K562 (cell line): ENCODE measurements at regions not wholly inside any gene's neighbourhood (a gene's known extent, or its start where the extent isn't known, plus 50 kb on each side); places are given as distances from the start of the nearest gene placed in this dataset.

Experiments used
- ATAC-seq: fragments of 200-7000 bp; cut with Tn5 transposase; 3 replicates; pipeline ENCODE4 v1.9.1; 2020; ENCODE audit warnings: moderate library complexity
- BruUV-seq: library from RNA; stranded (reverse); fragments of 400-500 nt; replicated peaks from 2 replicates; lab custom pipeline; 2021; lab: Mats Ljungman, UMichigan
- CTCF ChIA-PET: fragments of 300-600 bp; formaldehyde crosslinking; extraction: SDS; loops from one replicate; lab custom pipeline; 2021; ENCODE audit warnings: low intra/inter-chr PET ratio; lab: Yijun Ruan, JAX
- POLR2A ChIA-PET: fragments of 300-600, 350-650 bp; sonication (Branson Sonifier 250); formaldehyde crosslinking; extraction: SDS; loops from one replicate; lab custom pipeline; 2021; ENCODE audit warnings: antibody characterized with exemption, inconsistent platforms; lab: Yijun Ruan, JAX
- DNase-seq, 4 experiments: peaks; one replicate each; pipeline versions ENCODE4 v3.0.0 to v3.0.0-alpha.2; 2011 to 2018; ENCODE audit warnings: low spot score in 3 of 4, mixed read lengths in 3 of 4; ENCODE audit errors: extremely low read depth in 1 of 4
- FAIRE-seq: peaks from 2 replicates; lab custom pipeline; 2011; peaks lifted over from hg19 to GRCh38; lab: Jason Lieb, UNC
- H2AFZ ChIP-seq: 2 replicates; pipeline ENCODE4 v1.6.0; 2011; ENCODE audit warnings: low read depth, low read length, control low read depth, inconsistent platforms
- H3K27ac ChIP-seq: fragments of 200-600 bp; 3 replicates; pipeline ENCODE4 v1.8.0; 2011; ENCODE audit warnings: low read depth, mild to moderate bottlenecking, control low read depth, inconsistent platforms, low read length, moderate library complexity, mixed read lengths; ENCODE audit errors: extremely low read depth
- H3K27me3 ChIP-seq, 2 experiments: fragments of 300-600 bp in 1 of 2; 2 replicates in 1 of 2; 3 replicates in 1 of 2; pipeline versions ENCODE4 v1.6.0 to v1.8.0; 2011; ENCODE audit warnings: inconsistent platforms in 2 of 2, low read length in 2 of 2, mild to moderate bottlenecking in 1 of 2, mixed read lengths in 1 of 2, moderate library complexity in 1 of 2; ENCODE audit not compliant: control insufficient read depth in 2 of 2, insufficient read depth in 2 of 2
- H3K36me3 ChIP-seq: fragments of 300-600 bp; 3 replicates; pipeline ENCODE4 v1.8.0; 2011; ENCODE audit warnings: mild to moderate bottlenecking, low read length, inconsistent platforms; ENCODE audit not compliant: control insufficient read depth, insufficient read depth
- H3K4me1 ChIP-seq, 2 experiments: fragments of 200-600 bp in 1 of 2; replicated peaks in 1 of 2; 2 replicates in 1 of 2; 3 replicates in 1 of 2; pipeline versions ENCODE4 v1.5.1 to v1.8.0; 2011; ENCODE audit warnings: inconsistent platforms in 2 of 2, low read length in 2 of 2, mild to moderate bottlenecking in 1 of 2, mixed read lengths in 1 of 2, moderate library complexity in 1 of 2; ENCODE audit not compliant: control insufficient read depth in 2 of 2, insufficient read depth in 2 of 2
- H3K4me2 ChIP-seq: 2 replicates; pipeline ENCODE4 v1.6.1; 2011; ENCODE audit warnings: low read length, control low read depth, inconsistent platforms, mixed read lengths; ENCODE audit not compliant: insufficient read depth
- H3K4me3 ChIP-seq: fragments of 200-600 bp; sonication (generic), shearing (Covaris generic); 2 replicates; pipeline ENCODE4 v1.5.1; 2016; ENCODE audit warnings: control low read depth, inconsistent platforms
- H3K79me2 ChIP-seq: fragments of 200-600 bp; 3 replicates; pipeline ENCODE4 v1.8.0; 2011; ENCODE audit warnings: low read length, inconsistent platforms; ENCODE audit not compliant: control insufficient read depth, insufficient read depth
- H3K9ac ChIP-seq, 2 experiments: 2 replicates each; pipeline versions ENCODE4 v1.6.0 to v1.6.1; 2011; ENCODE audit warnings: low read depth in 2 of 2, low read length in 2 of 2, control low read depth in 1 of 2, inconsistent platforms in 1 of 2, mild to moderate bottlenecking in 1 of 2, mixed read lengths in 1 of 2; ENCODE audit not compliant: insufficient read depth in 1 of 2
- H3K9me1 ChIP-seq: one replicate; pipeline ENCODE4 v1.6.0; 2011; ENCODE audit warnings: inconsistent platforms, mild to moderate bottlenecking, low read length, moderate library complexity; ENCODE audit not compliant: control insufficient read depth, insufficient read depth
- H3K9me3 ChIP-seq: replicated peaks from 2 replicates; pipeline ENCODE4 v1.5.1; 2011; ENCODE audit warnings: low read depth, low read length, inconsistent platforms; ENCODE audit not compliant: control insufficient read depth, insufficient read depth
- H4K20me1 ChIP-seq: replicated peaks from 2 replicates; pipeline ENCODE4 v1.6.1; 2011; ENCODE audit warnings: low read length, inconsistent platforms, mixed read lengths; ENCODE audit not compliant: control insufficient read depth, insufficient read depth
- NFYB ChIP-seq: IDR thresholded peaks from 2 replicates; pipeline ENCODE4 v1.6.1; 2011; ENCODE audit warnings: mild to moderate bottlenecking, moderate library complexity; ENCODE audit not compliant: insufficient read length; ENCODE audit errors: extremely low read depth
- RBBP5 ChIP-seq: fragments of 200-600 bp; sonication (generic); IDR thresholded peaks from 2 replicates; pipeline ENCODE4 v1.6.1; 2012; ENCODE audit warnings: borderline replicate concordance, mild to moderate bottlenecking, low read length, control low read depth, inconsistent platforms; ENCODE audit not compliant: insufficient read depth, poor library complexity, severe bottlenecking
- ZNF589 ChIP-seq: fragments of 200-800 bp; sonication (Bioruptor generic); IDR thresholded peaks from 2 replicates; pipeline ENCODE4 v1.6.1; 2016; ENCODE audit warnings: low read depth, missing genetic modification characterization, missing compliant biosample characterization
- ZNF76 ChIP-seq: fragments of 250-450 bp; sonication (Bioruptor Pico); IDR thresholded peaks from 2 replicates; pipeline ENCODE4 v1.4.0; 2020; ENCODE audit warnings: mild to moderate bottlenecking, moderate library complexity, borderline replicate concordance
- WGBS: fragments of 100-300 bp; shearing (Covaris generic); methylation state at CpG from one replicate; pipeline ENCODE4 v1.1.6; 2016; ENCODE audit warnings: low coverage, mixed read lengths; ENCODE audit not compliant: insufficient coverage; ENCODE audit errors: missing lambda C conversion rate; 5-methylcytosine and 5-hydroxymethylcytosine counted together
- in situ Hi-C: fragments of 300-500 bp; cut with MboI; formaldehyde crosslinking; loops from 4 replicates; pipeline ENCODE4 v1.15.0; 2018; ENCODE audit warnings: inconsistent platforms, mixed read lengths
- intact Hi-C: fragments of 100-400 bp; cut with micrococcal nuclease; formaldehyde crosslinking; loops from 2 replicates; pipeline ENCODE4 v1.14.2; 2022
- TF ChIP-seq, protein P1 (sequence below): fragments of 450-650 bp; IDR thresholded peaks from 2 replicates; pipeline ENCODE4 v1.6.1; 2014; ENCODE audit warnings: low read depth, mild to moderate bottlenecking, moderate library complexity, borderline replicate concordance

DNA sequence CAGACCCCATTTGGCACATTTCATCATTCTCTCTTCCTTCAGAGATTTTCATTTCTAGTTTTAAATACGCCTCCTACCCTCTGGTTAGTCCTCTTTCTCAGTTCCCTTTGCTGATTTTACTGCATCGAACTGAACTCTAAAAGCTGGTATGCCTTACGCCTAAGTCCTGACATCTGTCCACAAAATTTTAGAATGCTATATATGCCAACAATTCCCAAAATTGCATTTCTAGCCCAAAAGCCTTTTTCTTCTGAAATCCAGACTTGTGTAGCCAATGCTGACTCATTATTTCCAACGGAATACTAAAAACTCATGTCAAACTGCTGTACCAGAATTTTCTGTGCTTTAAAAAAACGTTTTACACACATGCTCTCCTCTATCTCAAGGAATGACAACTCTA is 1124.4 kb upstream of the TENM4 start:
- DNase-seq (no peak), FAIRE-seq (no peak), ATAC-seq (no peak)
- Histone ChIP-seq H3K27me3 (no peaks in the 10 kb centered on the region), H3K4me3 (no peak overlapping the region), H3K27ac (no peak overlapping the region), H3K36me3 (no peaks in the 10 kb centered on the region), H2AFZ (no peak overlapping the region), H3K4me1 (no peaks in the 10 kb centered on the region), H3K79me2 (no peaks in the 10 kb centered on the region), H4K20me1 (no peaks in the 10 kb centered on the region), H3K9ac (no peak overlapping the region), H3K9me1 (no peaks in the 10 kb centered on the region), H3K9me3 (no peaks in the 10 kb centered on the region), H3K4me2 (no peak overlapping the region)
- WGBS = 0% methylated on average over 5 of the region's 5 CpGs
- TF ChIP-seq ZNF76 (CRISPR knock-in tag) (no peak), ZNF589 (no peak), RBBP5 (no peak), NFYB (no peak)
- TF ChIP-seq, protein P1, sequence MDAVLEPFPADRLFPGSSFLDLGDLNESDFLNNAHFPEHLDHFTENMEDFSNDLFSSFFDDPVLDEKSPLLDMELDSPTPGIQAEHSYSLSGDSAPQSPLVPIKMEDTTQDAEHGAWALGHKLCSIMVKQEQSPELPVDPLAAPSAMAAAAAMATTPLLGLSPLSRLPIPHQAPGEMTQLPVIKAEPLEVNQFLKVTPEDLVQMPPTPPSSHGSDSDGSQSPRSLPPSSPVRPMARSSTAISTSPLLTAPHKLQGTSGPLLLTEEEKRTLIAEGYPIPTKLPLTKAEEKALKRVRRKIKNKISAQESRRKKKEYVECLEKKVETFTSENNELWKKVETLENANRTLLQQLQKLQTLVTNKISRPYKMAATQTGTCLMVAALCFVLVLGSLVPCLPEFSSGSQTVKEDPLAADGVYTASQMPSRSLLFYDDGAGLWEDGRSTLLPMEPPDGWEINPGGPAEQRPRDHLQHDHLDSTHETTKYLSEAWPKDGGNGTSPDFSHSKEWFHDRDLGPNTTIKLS = no peak
- BruUV-seq = no TSS peak
- ChIA-PET CTCF (no interaction called here), POLR2A (no interaction called here)
- in situ Hi-C loops (no loop called here), intact Hi-C loops (no loop called here)
